NT2/D1 (cell line): ENCODE measurements at regions not wholly inside any gene's neighbourhood (a gene's known extent, or its start where the extent isn't known, plus 50 kb on each side); places are given as distances from the start of the nearest gene placed in this dataset.
"Not testable (repeated sequence)": the region's sequence is repeated elsewhere in the genome, so short reads cannot be mapped to it uniquely, and the experiment has no call there.

Experiments
- DNase-seq: peaks from one replicate; pipeline ENCODE4 v3.0.0-alpha.2; 2011; ENCODE audit warnings: low read depth, low spot score
- H3K27me3 ChIP-seq: 2 replicates; pipeline ENCODE4 v1.6.0; 2011; ENCODE audit warnings: mild to moderate bottlenecking; ENCODE audit not compliant: insufficient read length, insufficient read depth
- H3K36me3 ChIP-seq: 2 replicates; pipeline ENCODE4 v1.6.1; 2011; ENCODE audit warnings: mild to moderate bottlenecking, low read length, mixed read lengths; ENCODE audit not compliant: insufficient read depth, insufficient read length
- H3K4me1 ChIP-seq: 2 replicates; pipeline ENCODE4 v1.5.1; 2011; ENCODE audit not compliant: insufficient read depth, insufficient read length
- H3K4me3 ChIP-seq: 2 replicates; pipeline ENCODE4 v1.5.1; 2011; ENCODE audit warnings: low read depth; ENCODE audit not compliant: insufficient read length
- H3K9ac ChIP-seq: 2 replicates; pipeline ENCODE4 v1.6.0; 2011; ENCODE audit warnings: low read depth; ENCODE audit not compliant: insufficient read length
- H3K9me3 ChIP-seq: 2 replicates; pipeline ENCODE4 v1.5.1; 2011; ENCODE audit warnings: mild to moderate bottlenecking, low read length; ENCODE audit not compliant: insufficient read depth
- SUZ12 ChIP-seq: IDR thresholded peaks from 2 replicates; pipeline ENCODE4 v1.6.1; 2011; ENCODE audit not compliant: insufficient read length, insufficient read depth; ENCODE audit errors: extremely low read depth
- YY1 ChIP-seq: IDR thresholded peaks from 2 replicates; pipeline ENCODE4 v1.6.1; 2011; ENCODE audit not compliant: insufficient read length, insufficient read depth
- ZNF274 ChIP-seq: IDR thresholded peaks from 2 replicates; pipeline ENCODE4 v1.6.1; 2011; ENCODE audit warnings: mild to moderate bottlenecking, low read depth, low read length

DNA sequence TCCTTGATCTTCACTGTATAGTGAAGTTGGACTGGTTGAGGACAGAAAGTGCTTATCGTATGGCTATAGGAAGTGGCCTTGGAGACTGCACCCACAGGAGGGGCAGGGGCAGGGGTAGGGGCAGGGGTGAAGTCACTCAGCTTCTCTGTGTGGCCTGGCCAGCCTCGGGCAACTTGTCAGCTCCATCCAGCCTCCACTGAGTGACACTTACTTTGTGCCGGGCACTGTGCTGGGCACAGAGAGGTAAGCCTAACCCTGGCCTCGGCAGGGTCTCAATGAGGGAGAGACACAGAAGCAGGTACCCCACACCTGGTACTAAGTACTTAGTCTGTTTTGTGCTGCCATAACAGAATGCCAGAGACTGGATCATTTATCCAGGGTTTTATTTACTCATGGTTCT is 99.3 kb upstream of the CTBP2 start:
- H3K9ac ChIP-seq: no peak overlapping the region
- H3K9me3 ChIP-seq: no peaks in the 10 kb centered on the region
- H3K4me1 ChIP-seq: no peaks in the 10 kb centered on the region
- no peaks in the 10 kb centered on the region for H3K36me3 ChIP-seq
- no peaks in the 10 kb centered on the region for H3K27me3 ChIP-seq
- H3K4me3 ChIP-seq: no peak overlapping the region
- TF ChIP-seq SUZ12 (no peak), ZNF274 (no peak), YY1 (no peak)
- no peak for DNase-seq

GRCh38 chr10:125258676-125259075 is 98.3 kb upstream of the CTBP2 start:
- H3K36me3 ChIP-seq: no peaks in the 10 kb centered on the region
- H3K27me3 ChIP-seq: no peaks in the 10 kb centered on the region
- no peaks in the 10 kb centered on the region for H3K4me1 ChIP-seq
- no peak overlapping the region for H3K4me3 ChIP-seq
- H3K9ac ChIP-seq: no peak overlapping the region
- DNase-seq: no peak
- TF ChIP-seq ZNF274 (no peak), SUZ12 (no peak), YY1 (no peak)
- H3K9me3 ChIP-seq: no peaks in the 10 kb centered on the region

DNA sequence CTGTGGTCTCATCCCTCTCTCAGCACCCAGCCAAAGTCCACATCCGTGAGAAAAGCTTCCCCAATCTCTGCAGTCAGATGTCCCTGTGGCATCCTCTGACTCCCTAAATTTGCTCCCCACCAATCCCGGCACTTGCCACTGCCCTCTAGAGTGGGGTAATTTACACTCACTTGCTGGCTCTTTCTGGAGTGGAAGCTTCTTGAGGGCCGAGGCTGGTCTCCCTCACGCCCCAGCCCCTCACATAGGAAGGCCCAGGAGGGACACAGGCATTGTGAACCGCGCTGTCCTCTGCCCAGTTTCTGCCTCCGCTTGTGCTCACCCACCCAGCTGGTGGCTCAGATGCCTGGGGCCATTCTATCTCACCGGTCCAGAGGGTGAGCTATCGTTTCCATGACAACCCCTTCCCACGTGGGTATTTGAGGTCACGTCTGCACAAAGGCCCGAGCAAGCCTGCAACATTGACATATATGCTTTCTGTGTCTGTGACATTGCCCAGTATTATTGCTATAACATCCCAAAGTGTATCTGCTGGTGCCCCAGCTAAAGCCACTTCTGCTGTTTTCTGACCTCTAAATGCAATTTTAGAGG is 97.3 kb upstream of the CTBP2 start:
- H3K4me1 ChIP-seq: no peaks in the 10 kb centered on the region
- H3K9ac ChIP-seq: no peak overlapping the region
- no peak overlapping the region for H3K4me3 ChIP-seq
- H3K27me3 ChIP-seq: no peaks in the 10 kb centered on the region
- DNase-seq: no peak
- no peaks in the 10 kb centered on the region for H3K9me3 ChIP-seq
- TF ChIP-seq SUZ12: no peak
- TF ChIP-seq YY1: no peak
- TF ChIP-seq ZNF274: no peak
- no peaks in the 10 kb centered on the region for H3K36me3 ChIP-seq

- no peaks in the 10 kb centered on the region for H3K9me3 ChIP-seq
- no peaks in the 10 kb centered on the region for H3K4me1 ChIP-seq
- H3K27me3 ChIP-seq: no peaks in the 10 kb centered on the region
- no peak overlapping the region for H3K9ac ChIP-seq
- TF ChIP-seq ZNF274: no peak
- no peak for TF ChIP-seq YY1
- TF ChIP-seq SUZ12: no peak
- no peak overlapping the region for H3K4me3 ChIP-seq
- DNase-seq: no peak
- no peaks in the 10 kb centered on the region for H3K36me3 ChIP-seq
Measured at GRCh38 chr10:125256026-125256425, 95.7 kb upstream of the CTBP2 start.

DNA sequence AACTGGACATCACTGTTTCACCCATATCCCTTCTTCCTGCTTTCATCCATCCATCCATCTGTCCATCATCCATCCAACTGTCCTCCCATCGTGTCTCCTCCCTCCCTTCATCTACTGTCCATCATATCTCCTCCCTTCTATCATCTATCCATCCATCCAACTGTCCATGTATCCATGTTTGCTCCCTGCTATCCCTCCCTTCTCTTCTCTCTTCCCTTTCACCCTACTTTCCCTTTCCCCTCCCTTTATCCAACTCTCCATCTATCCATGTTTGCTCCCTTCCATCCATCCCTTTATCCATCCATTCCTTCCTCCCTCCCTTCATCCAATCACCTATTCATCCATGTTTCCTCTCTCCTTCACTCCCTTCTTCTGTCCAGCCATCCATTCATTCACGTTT is 92.6 kb upstream of the CTBP2 start:
- no peak overlapping the region for H3K4me3 ChIP-seq
- no peaks in the 10 kb centered on the region for H3K36me3 ChIP-seq
- no peaks in the 10 kb centered on the region for H3K4me1 ChIP-seq
- H3K27me3 ChIP-seq: no peaks in the 10 kb centered on the region
- no peaks in the 10 kb centered on the region for H3K9me3 ChIP-seq
- DNase-seq: no peak
- no peak overlapping the region for H3K9ac ChIP-seq
- TF ChIP-seq ZNF274 (no peak), YY1 (no peak), SUZ12 (no peak)

DNA sequence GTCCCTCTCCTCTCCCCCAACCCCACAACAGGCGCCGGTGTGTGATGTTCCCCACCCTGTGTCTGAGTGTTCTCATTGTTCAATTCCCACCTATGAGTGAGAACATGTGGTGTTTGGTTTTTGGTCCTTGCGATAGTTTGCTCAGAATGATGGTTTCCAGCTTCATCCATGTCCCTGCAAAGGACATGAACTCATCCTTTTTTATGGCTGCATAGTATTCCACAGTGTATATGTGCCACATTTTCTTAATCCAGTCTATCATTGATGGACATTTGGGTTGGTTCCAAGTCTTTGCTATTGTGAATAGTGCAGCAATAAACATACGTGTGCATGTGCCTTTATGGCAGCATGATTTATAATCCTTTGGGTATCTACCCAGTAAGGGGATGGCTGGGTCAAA is 90.5 kb upstream of the CTBP2 start:
- H3K9me3 ChIP-seq, H3K4me3 ChIP-seq, H3K4me1 ChIP-seq, H3K27me3 ChIP-seq, H3K9ac ChIP-seq, H3K36me3 ChIP-seq, DNase-seq: not testable (repeated sequence)

DNA sequence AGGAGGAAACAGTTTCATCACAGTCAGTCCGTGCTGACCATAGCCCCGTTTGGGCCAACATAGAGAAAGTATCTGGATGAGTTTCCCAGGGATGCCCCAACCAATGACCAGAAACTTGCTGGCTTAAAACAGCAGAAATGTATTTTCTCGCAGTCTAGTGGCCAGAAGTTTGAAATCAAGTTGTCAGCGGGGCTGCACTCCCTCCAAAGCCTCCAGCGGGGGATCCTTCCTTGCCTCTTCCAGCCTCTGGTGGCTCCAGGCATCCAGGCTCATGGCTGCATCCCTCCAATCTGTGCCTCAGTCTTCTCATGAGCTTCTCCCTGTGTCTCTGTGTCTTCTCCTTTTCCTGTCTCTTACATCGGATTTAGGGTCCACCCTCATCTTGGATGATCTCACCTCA is 89.6 kb upstream of the CTBP2 start:
- Histone ChIP-seq H3K4me3 (no peak overlapping the region), H3K4me1 (no peaks in the 10 kb centered on the region), H3K9ac (no peak overlapping the region), H3K36me3 (no peaks in the 10 kb centered on the region), H3K27me3 (no peaks in the 10 kb centered on the region), H3K9me3 (no peaks in the 10 kb centered on the region)
- TF ChIP-seq ZNF274 (no peak), YY1 (no peak), SUZ12 (no peak)
- no peak for DNase-seq

DNA sequence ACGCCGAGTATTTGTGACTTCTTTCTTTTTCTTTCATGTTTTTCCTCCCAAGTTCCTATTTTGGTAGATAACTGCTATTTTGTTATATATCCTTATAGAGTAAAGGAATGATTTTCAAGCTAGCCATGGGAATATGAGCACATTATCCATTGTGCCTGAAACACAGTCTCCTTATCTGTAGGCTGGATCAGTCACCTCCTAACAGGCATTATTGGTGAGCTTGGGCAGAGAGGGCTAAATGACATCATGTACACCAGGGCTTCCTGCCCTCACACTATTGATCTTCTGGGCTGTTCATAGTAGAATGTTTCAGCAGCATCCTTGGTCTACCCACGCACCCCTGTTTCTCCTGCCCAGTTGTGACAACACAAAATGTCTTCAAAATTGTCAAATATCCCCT is 88.1 kb upstream of the CTBP2 start:
- DNase-seq: no peak
- no peaks in the 10 kb centered on the region for H3K9me3 ChIP-seq
- no peak overlapping the region for H3K4me3 ChIP-seq
- TF ChIP-seq SUZ12 (no peak), ZNF274 (no peak), YY1 (no peak)
- H3K36me3 ChIP-seq: no peaks in the 10 kb centered on the region
- H3K9ac ChIP-seq: no peak overlapping the region
- no peaks in the 10 kb centered on the region for H3K27me3 ChIP-seq
- no peaks in the 10 kb centered on the region for H3K4me1 ChIP-seq
